HG03457 (cell line): ENCODE measurements at regions not wholly inside any gene's neighbourhood (a gene's known extent, or its start where the extent isn't known, plus 50 kb on each side); places are given as distances from the start of the nearest gene placed in this dataset.

Experiments used
- ATAC-seq: cut with Tn5 transposase; IDR thresholded peaks from one replicate; pipeline ENCODE4 v1.9.1; 2021; ENCODE audit warnings: moderate number of reproducible peaks; ENCODE audit not compliant: unreplicated experiment

DNA sequence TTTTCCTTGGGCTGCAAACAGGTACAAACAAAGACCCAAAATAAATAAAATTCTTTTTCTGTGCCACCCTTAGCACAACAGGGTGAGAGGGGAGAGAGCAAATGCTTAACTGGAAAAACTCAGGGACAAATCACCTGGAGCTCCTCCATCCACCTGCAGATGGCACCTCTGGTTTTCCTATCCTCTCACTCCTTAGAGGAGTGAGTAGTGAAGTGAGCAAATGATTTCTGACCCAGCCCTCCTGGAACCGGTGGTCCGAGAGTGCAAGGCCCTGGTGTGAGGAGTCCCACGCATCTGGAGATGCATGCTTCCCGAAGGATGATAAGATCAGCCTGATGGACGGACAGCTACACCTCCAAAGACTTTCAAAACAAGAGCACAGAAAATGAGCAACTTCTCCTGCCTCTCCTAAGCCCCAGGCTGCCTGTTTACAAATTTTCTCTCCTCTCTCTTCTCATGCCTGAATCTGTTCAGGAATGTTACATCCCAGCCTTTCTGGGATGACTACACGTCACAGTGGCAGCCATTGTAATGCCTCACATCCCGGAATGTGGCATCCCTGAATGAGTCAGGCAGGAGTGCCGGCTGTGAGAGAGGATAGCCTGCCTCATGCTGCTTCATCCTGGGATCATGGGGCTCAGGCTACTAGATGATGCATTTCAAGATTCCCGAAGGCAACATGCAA is 86.4 kb downstream of the ADRB2 start:
- no peak for ATAC-seq

DNA sequence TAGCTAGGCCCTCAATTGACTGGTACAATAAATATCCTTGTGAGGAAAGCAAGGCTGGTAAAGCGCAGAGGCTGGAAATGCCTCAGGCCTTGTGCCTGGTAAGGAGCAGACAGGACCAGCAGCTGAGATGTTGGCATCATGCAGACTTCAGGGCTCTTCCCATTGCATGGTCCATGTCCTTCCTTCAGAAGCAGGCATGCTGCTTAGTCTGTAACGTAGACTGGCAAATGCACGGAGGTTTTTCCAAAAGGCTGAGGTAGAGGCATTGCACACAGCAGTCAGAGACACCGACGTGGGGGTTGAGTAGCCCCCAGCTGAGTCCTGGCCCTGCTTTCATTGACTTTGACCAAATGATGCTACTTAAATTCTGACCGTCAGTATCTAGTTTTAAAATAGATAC is 87.1 kb downstream of the ADRB2 start:
- no peak for ATAC-seq

DNA sequence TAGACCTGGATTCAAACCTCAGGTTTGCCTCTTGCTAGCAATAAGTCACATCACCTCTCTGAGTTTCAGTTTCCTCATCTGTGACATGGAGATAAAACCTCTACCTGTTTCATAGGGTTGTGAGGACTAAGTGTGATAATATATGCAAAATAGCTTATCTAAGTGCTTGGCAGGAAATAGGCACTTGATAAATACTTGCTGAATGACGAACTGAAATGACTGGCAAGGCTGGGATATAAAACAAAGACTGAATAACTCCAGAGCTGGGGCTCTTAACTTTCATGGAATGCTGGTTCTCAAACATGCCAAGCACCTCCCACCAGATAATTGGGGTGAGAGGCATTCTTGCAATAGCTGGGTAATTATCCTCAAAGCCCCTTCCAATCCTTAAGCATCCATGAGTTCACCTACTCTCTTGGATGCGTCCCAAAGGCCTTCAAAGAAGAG is 87.6 kb downstream of the ADRB2 start:
- ATAC-seq: no peak

DNA sequence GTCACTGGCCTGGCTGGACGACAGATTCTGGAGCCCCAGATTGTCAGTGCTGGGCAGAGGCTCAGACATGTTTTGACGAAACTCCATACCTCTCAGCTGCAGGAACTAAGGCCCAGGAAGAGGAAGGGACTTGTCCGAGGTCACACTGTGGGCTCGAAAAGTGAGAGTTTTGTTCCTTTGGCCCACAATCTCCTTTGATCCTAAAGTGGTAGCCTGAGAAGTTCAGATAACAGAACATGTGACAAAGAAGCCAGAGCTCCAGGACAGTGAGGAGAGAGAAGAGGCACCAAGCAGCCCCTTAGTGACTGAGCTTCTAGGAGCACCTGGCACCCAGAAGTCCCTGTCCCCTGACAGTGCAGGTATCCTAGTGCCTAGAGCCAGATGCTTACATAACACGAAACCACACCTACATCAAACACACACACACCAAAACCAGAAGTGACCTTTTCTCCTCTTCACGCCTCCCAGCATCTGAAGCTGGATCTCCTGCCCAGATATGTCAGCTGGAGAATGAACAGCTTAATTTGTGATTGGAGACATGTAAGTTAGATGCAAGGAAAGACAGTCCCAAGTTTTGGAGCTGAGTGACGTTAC is 88.9 kb downstream of the ADRB2 start:
- no peak for ATAC-seq

DNA sequence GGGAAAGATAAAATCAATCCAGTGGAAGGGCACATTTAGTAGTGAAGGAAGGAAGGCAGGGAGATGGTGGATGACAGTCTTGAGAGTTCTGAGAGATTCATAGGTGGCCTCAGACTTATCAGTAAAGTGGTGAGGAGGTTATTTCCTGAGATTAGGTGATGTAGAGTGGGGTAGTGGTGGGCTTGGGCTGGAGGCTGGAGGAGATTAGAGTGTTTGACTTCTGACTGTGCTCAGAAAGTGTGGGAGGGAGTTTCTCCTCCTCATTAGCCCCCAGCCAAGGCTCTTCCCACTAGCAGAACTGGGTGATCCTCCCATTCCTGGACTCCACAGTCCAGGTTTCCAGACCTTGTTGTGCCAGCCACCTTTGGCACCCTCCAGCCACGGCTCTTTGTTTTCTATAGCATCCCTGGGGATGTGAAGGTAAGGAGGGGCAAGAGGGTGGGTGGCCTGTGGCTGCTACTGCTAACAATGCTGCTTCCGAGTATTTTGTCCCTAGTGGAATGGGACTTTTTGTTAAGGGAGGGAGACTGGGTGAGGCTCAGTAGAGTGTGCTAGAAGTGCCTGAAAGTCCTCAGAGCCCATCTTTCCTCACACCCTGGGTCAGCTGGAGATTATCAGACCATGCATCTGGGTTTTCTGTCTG is 94.4 kb downstream of the ADRB2 start:
- no peak for ATAC-seq

DNA sequence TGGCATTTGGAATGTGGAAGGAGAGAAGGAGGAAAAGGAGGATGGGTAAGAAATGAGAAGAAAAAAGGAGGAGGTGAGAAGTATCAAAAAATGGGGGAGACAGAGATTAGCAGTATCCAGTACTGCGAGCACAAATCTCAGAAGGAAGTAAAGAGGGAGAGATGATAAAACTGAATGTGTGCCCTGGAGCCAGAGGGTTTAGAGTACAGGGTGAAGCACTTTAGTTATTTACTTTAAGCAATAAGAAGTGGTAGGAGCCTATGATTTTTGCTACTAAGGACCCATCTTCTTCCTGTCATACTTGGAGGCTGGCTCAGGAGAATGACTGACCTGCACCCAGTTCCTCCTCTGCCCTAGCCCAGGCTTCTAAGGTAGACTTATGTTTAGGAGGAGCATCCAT is 94.9 kb downstream of the ADRB2 start:
- ATAC-seq: no peak

DNA sequence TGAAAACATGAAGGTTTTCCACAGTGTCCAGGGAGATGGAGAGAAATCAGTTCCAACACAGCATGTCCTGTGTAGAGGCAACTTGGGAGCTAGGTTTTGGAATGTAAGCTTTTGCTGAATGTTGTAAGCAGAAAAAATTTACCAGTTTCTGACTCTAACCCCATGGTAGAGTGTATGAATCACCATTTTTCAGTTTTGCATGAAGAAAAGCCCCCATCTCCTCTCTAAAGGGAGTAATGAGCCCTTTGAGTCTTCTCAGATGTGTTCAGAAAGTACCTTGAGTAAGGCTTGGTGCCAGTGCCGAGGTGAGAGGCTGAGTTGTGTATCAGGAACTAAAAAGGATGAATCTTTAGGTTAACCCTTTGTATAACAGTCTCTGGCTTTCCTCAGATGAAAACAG is 96.2 kb downstream of the ADRB2 start:
- ATAC-seq: peak; percentile 85

DNA sequence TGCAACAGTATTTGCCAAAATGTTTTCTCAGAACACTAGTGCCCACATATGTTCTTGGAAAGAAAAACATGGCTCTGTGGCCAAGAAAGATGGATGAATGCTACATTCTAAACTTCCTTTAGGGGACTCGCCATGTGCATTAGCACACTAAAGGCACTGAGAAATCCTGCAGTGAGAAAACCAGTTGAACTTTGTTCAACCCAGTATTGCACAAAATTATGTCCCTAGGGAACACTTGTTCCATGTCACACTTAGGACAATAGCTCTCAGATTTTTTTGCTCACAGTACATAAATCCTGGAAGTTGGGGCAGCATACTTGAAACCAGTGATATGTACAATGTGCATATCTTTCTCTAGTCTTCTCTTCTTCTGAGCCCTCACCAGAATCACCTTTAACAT is 96.6 kb downstream of the ADRB2 start:
- ATAC-seq: no peak

DNA sequence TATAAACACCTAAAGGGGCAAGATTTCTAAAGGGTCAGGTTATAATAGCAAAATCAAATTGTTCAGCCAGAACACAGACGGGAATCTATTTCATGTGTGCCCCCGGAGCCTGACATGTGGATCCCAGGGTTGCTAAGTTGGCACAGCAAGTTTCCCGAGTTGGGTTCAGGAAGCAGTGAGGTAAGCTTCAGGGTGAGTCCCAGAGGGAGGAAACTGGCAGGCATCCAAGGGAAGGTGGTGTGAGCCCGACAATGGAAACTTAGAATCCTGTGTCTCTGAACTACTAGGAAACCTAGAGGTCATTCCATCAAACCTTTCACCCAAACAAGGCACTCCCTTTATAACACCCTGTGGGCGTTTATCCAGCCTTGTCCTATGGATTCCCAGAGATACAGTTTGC is 98.4 kb downstream of the ADRB2 start:
- no peak for ATAC-seq

DNA sequence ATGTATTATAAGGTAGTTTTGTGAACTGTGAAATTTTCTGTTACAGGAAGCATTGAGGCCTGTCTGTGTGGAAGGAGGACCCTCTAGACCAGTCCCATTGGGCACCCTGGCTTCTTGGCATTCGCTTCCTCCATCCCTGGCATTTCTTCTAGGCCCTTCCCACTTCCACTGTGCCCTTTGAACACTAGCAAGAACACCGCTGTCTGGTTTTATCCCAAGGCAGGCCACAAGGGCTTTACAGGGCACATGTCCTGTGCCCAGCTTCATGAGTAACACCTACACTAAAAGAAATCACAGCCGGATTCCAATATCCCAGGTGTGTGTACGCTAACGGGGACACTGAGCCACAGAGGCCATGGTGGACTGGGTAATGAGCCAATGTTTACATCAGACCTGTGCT is 99.8 kb downstream of the ADRB2 start:
- ATAC-seq: no peak

DNA sequence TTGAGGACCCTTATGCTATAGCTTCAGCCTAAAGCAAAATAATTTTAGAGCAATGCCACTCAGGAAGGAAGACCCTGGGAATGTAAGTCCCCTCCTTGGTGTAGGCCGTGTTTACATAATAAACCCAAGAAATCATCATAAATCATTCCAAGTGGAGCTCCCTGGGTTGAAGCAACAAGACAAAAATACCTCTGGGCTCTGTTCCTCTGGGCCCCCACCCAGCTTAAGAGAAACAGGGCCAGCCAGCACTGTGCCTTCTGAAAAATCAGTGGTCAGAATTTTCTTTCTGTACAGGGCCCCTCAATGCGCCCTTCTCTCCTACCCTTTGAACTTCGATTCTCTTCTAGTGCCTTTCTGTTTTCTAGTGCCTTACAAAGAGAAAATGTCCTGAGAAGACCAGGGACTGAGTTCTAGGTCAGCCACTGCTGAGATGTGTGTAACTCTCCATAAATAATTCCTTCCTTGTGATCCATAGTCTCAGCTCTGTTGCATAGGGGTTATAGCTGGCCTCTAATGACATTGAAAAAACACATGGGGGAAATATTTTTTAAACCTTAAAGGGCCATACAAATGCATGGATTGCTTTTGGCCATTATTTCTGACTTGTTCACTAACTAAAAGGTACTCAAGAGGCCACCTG is 101.0 kb downstream of the ADRB2 start:
- no peak for ATAC-seq

DNA sequence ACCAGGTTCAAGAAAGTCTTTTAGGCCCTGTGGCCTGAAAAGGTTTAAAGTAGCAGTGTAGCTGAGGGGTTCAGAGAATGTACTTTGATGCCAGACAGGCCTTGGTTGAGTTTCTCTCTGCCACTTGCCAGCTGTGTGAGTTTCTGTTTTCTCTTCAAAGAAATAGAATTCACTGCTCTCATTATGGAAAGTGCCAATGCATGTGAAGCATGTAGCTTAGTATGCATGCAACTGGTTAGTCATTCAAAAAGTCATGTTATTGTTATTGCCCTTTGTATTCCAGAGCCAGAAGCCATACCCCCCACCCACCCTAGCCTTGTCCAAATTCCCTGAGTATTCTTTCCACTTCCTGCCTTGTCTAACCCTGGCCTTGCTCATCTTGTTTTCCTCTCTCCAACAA is 101.7 kb downstream of the ADRB2 start:
- no peak for ATAC-seq

DNA sequence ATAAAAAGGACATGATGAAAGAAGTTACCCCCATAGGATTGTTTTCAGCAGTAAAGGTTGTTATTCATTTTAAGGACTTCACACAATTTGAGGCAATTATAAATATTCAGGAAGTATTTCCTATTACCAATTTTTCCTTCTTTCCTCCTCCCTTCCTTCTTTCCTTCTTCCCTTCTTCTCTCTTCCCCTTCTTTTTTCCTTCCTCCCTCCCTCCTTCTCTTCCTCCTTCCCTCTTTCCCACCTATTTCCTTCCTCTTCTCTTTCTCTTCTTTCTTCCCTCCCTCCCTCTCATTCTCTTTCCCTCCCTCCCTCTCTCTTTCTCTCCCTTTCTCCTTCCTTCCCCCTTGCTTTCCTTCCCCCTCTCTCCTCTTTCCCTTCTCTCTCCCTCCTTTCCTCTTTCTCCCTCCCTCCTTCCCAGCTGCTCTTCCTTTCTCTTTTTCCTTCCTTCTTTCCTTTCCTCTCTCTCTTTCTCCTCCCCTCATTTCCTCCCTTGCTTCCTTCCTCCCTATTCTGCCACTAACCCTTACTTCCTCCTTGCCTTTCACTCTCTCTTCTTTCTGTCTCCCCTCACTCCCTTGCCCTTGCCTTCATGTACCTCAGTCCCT is 105.1 kb downstream of the ADRB2 start:
- no peak for ATAC-seq

DNA sequence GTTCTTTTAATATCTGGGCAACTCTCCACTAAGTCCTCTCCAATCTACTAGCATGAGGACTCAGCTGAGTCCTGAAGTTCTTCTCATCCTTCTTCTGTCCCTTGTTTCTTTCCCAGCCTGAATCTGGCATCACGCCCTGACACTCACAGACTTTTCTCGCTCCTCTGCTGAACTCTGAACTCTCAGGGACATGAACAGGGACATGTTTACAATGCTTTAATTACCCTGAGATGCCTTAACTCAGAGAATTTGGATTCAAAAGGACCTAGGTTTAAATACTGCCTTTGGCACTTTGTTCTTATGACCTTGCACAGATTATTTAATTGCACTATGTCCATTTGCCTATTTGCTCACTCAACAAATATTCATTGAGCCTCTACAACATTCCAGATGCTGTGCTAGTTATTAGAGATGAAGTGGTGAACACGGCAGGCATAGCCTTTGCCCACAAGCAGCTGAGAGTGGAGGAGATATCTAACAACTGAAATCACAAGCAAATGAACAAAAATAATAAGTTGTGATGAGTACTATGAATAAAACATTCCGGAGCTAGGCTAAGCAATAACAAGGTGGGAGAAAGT is 106.0 kb downstream of the ADRB2 start:
- ATAC-seq: no peak

DNA sequence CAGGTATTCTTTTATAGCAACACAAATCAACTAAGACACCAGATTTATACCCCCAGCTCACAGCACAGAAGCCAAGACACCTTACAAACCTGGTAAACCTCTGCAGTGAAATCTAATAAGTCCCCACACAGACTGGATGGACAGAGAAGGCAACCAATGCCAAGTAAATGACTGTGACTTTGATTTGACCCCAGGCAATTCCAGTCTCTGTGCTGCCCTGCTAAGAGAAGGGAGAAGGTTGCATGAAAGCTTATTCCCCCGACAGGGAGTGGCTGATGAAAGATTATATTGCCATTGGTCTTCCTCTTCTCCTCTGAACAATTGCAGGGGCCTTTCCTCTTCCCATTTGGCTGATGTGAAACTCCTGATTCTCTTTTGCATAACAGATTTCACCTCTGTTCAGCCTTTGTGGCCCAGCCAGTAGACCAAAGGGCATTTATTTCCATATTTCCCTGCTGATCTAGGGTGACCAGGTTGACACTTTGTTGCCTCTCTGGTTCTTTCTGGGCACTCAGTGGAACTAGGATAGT is 107.6 kb downstream of the ADRB2 start:
- ATAC-seq: no peak

DNA sequence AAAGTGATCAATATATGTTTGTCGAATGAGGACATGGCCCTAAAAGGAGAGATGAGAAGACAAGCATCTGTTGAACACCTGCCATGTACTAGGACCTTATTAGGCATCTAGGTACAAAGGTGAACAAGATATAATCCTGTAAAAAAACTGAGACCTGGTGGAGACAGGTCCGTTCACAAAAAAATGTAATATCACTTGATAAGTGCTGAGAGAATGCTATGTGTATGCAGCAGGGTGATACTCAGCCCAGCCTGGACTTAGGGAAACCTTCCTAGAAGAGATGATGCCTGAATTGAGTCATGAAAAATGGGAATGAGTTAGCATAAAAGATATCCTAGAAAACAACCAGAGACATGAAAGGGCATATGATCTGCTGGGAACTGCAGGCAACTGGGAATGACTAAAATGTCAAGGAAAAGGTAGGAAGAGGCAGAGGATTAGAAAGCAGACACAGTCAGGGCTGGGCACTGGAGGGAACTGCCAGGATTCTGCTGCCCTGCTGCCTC is 108.5 kb downstream of the ADRB2 start:
- no peak for ATAC-seq

DNA sequence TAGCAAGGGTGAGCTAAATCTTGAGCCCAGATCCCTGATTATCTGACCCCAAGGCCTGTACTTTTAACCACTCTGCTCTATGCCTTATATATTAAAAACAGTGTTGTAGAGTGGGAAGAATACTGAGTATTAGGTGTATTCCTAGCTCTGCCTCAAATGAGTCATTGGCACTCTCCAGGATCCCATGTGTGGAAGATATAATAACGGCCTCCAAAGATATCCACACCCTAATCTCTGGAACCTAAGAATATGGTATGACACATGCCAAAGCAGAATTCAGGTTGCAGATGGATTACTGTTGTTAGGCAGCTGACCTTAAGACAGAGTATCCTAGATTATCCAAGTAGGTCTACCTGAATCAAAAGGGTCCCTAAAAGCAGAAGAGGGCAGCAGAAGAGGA is 110.8 kb downstream of the ADRB2 start:
- ATAC-seq: no peak

DNA sequence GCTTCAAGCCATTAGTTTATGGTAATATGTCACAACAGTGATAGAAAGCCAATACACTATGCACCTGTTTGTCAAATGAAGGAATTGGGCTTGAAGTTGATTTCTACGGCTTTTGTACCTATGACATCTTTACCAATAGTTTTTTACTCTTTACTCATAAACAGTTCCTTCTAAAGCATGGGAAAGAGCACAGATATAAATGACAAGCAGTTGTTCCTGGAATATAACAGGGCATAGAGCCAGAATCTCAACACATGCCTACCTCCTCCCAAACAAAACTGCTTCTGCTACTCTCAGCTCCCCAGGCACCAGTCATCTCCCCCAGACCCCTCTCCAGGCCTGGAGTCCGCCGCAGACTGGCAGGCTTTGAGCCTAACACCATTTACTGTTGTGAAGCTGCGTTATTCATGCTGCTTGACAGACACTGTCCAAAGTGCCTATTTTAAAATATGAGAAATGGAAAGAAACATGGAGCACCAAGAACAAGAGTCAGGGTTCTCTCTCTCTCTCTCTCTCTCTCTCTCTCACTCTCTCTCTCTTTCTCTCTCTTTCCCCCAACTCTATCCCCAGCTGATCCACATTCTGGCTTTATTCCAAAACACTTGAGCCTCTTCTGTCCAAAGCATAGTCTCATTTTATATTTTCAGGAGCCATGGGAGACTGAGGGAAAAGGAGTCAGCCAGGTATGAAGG is 111.6 kb downstream of the ADRB2 start:
- no peak for ATAC-seq

DNA sequence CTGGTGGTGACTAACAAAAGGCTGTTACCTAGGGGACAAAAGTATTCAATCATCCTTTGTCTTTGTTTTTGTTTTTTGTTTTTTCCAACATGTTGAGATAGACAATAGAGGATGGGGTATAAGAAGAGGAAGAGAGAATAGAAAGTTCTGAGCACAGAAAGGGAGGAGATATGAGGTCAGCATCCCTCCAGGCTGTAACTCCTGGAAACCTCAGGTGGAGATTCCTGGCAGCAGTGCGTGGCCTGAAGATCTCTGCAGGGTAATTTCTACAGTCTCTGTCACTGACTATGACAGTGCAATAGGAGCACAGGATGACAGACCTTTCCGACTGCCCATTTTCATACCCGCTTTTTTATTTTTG is 112.1 kb downstream of the ADRB2 start:
- no peak for ATAC-seq

DNA sequence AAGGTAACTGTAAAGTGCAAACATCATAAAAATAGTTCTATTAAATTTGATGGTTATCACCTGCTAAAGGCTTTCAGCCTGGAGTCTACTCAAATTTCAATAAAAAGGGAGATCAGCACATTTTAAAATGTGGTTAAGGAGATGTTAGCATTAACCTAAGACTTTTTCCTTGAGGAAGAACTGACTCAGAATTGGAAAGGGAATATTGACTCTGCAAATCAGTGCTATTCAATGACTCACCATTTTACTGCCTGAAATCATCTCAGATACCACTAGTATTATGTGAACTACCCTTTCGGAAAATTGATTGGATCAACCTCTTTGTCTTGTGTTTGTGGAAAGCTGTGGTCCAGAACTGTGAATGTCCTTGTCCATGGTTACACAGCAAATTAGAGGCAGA is 113.3 kb downstream of the ADRB2 start:
- ATAC-seq: no peak
